HG02623 (cell line): ENCODE measurements at regions not wholly inside any gene's neighbourhood (a gene's known extent, or its start where the extent isn't known, plus 50 kb on each side); places are given as distances from the start of the nearest gene placed in this dataset.

Experiments
- ATAC-seq: cut with Tn5 transposase; IDR thresholded peaks from one replicate; pipeline ENCODE4 v1.9.1; 2021; ENCODE audit warnings: moderate library complexity; ENCODE audit not compliant: unreplicated experiment

DNA sequence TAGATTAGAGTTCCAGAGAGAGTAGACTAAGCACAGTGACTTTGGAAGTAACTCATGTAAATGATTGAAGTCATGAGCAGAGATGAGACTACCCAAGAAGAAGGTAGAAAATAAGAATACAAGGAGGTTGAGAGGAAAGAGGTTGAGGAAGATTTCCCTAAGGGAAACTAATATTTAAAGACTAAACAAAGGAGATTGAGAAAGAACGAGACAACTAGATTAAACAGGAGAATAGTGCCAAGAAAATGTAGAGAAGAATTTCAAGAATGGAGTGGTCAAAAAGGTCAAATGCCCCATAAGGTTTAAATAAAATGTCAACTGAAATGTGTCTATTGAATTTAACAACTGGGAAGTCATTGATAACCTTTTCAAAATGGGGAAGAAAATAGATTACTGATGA lies 59.0 kb downstream of the RPS29 start:
- no peak for ATAC-seq

GRCh38 chr14:49526101-49526500 lies 60.1 kb downstream of the RPS29 start:
- no peak for ATAC-seq

DNA sequence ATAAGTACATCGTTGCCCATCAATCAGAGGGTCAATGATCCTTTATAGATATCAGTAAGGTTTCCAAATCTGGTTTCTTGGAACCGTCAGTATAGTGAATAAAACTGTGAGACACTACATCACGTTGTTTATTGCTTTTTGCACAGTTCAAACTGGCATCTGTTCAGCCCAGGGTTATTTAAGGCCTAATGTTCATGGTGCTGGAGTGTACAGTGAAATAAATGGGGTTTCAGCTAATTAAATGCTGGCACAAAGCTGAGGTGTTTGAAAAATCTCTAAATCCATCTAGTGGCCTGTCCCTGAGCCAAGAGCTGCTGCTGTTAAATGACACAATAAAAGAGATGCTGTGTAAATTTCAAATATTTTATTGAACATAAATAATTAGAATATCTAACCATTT lies 69.9 kb downstream of the RPS29 start:
- ATAC-seq: no peak

DNA sequence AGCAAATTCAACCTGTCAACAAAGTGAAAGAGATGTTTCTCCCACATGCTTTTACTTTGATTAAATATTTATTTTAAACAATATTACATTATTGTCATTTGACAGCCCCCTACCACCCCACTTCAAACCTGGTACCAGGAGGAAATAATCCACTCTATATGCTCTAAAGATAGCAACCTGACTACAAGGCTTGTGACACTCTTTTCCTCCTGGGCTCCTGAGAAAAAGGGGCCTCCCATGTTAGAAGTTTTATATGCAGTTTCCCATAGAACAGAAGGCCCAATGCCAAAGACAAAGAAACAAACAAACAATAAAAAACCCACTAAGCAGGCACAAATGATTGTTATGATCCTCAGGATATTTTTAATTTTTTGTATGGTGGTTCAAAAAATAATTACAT lies 73.6 kb downstream of the RPS29 start:
- no peak for ATAC-seq

DNA sequence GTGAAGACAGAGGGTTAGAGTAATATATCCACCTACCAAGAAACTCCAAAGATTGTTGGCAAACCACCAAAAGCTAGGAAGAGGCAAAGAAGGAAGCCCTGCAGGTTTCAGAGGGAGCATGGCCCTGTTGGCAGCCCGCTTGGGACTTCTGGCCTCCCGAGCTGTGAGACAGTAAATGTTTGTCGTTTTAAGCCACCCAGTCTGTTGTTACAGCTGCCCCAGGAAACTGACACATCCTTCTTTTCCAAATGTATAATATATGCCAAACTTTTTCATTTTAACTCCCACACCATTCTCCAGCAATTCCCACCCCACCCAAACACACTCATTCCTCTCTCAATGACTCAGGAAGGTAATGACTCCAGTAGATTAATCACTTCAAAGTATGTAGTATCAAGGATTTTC lies 74.0 kb downstream of the RPS29 start:
- ATAC-seq: no peak

DNA sequence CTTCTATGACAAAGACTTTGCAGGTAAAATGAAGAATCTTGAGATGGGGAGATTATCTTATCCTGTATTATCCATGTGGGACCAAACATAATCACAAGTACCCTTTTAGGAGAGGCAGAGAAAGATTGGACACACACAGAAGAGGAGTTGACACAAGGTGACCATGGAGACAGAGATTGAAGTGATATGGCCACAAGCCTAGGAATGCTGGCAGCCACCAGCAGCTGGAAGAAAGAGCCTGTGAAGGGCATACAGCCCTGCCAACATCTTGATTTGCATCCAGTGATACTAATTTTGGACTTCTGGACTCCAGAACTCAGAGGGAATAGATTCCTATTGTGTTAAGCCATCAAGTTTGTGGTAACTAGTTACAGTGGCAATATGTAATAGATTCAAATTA lies 78.1 kb downstream of the RPS29 start:
- no peak for ATAC-seq

DNA sequence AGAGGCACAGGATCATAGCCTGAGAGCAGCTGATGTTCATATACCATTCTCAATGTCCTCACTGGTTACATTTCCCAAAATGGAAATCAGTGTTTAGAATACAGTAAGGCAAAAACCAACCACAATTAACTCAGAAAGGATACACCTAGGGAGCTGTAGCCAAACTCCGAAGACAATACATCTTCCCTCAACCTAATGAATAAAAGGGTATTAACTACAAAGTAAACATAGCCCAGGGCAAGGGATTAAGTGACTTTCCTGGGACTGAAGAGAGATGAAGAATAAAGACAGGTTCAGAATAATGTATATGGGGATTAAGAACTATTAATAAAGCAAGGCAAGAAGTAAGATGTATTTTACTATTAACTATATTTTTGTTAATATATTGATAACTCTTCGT lies 79.5 kb downstream of the RPS29 start:
- ATAC-seq: no peak

- no peak for ATAC-seq
Observed at GRCh38 chr14:49505041-49505766, 81.0 kb downstream of the RPS29 start.

- ATAC-seq: peak; percentile 72
Observed at GRCh38 chr14:49497725-49498348, 88.3 kb downstream of the RPS29 start.

GRCh38 chr14:49497267-49497666 lies 88.9 kb downstream of the RPS29 start:
- no peak for ATAC-seq

DNA sequence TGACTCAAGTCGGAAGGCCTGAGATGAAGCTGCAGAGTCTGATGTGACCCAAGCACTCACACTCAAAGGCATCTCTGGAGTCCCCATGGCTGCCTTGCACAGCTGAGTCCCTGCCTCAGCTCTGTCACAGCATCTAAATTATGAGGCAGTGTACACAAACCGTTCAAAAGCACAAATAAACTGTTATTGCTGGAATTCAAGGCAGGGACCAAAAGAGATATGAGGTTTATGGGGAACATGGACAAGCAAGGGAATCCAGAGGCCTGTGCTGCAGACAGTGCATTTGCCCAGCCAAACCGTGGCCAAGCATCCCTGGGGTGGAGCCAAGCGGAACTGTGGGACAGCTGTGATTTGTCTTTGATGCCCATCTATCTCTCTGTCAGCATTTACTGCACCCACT lies 91.3 kb downstream of the RPS29 start:
- no peak for ATAC-seq

- no peak for ATAC-seq
Observed at GRCh38 chr14:49493557-49493956, 92.6 kb downstream of the RPS29 start.

- no peak for ATAC-seq
Observed at GRCh38 chr14:49492151-49492550, 94.0 kb downstream of the RPS29 start.

DNA sequence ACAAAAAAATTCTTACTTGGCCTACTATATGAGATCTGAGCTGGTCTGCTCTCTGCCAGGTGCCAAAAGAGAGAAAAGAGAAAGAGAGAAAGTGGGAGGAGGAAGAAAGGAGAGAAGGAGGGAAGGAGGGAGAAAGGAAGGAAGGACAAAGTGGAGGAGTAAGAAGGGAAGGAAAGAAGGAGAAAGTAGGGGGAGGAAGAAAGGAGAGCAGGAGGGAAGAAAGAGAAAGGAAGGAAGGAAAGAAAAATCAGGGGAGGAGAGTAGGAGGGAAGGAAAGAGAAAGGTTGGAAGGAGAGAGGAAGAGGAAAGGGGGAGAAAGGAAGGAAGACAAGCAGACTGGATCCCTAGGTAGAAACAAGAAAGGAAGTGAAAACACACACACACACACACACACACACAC lies 96.8 kb downstream of the RPS29 start:
- no peak for ATAC-seq

- no peak for ATAC-seq
Observed at GRCh38 chr14:49487238-49487637, 98.9 kb downstream of the RPS29 start.

GRCh38 chr14:49485290-49485689 lies 100.9 kb downstream of the RPS29 start:
- ATAC-seq: no peak

DNA sequence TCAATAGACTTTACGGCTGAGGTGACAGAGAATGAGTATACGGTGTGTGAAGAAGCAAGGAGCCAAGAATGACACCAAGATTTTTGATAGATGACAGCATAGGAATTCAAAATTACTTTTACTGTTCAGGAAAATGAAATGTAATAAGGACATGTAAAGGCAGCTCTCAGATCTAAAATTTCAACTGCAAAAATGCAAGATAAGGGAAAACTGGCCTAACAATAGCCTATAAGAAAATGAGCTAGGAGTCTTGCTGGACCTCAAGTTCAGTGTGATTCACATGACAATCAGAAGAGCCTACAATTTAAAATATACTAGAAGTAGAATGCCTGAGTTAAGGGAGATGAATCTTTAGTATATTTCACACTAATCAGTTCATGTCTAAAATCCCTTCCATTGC lies 102.0 kb downstream of the RPS29 start:
- ATAC-seq: no peak

GRCh38 chr14:49483268-49483667 lies 102.9 kb downstream of the RPS29 start:
- ATAC-seq: peak; percentile 79

- no peak for ATAC-seq
Observed at GRCh38 chr14:49480979-49481498, 105.1 kb downstream of the RPS29 start.

DNA sequence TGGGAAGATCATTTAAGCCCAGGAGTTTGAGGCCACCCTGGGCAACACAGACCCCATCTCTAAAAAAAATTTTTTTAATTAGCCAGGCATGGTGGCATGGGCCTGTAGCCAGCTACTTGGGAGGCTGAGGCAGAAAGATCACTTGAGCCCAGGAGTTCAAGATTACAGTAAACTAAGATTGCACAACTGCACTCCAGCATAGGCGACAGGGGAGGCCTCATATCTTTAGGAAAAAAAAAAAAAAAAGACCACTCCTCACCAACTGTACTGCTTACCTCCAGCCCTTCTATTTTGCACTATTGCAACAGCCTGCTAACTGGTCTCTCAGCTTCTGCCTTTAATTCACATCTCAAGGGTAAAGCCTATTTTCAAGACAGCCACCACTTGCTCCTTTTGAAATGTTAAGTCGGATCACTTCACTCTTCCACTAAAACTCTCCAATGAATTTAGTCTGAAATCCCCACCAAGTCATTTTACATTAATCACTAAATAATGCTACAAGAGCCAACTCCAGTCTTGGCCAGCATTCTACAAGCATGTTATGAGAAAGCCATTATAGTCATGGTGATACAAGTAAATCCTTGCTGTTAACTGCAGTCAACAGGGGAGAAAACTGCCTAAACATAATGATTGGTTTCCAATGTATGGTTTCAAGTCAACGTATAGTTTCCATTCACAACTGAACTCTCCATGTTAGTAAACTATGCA lies 106.0 kb downstream of the RPS29 start:
- ATAC-seq: no peak

DNA sequence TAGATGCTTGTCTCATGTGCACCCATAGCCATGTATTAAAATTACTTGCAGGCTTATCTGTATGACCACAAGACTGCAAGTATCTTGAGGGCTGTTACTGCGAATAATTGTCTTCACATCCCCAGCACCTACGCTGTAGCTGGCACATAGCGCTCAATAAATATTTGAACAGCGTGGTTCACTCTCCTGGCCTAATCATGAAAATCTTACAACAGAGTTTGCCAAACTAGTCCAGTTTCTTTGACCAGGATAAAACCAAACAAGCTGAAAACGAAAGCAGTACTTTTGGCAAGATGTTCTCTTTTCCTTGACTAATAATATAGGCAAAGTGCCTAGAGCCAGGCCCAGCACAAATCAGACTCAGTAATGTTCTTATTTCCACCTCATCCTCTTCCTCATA lies 106.7 kb downstream of the RPS29 start:
- no peak for ATAC-seq

DNA sequence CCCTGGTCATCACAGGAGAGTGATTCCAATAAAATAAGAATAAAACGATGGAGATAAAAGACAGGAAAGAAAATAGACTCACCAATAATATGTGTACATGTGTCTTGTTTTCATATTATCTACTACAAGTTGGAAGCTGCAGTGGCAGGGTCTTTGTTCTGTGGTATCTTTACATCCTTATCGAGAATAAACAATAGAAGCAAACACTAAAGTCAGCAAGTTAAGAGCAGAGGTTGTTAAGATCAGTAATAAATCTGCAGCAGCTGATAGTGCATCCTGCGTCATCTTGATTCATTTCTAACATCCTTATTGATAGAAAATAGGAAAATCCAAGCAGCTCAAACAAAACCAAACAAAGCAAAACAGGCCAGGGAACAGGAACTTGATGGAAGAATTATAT lies 107.4 kb downstream of the RPS29 start:
- ATAC-seq: no peak
